ENCODE measurements at regions not wholly inside any gene's neighbourhood (a gene's known extent, or its start where the extent isn't known, plus 50 kb on each side); places are given as distances from the start of the nearest gene placed in this dataset.
A peak's percentile ranks its signal among the peaks of the same experiment; 100 is the strongest.

- H3K9me3 ChIP-seq (ENCODE audit: insufficient read depth, low read length), result peaks cover 37% of the 10 kb centered on the region
- no peak overlapping the region for H3K9ac ChIP-seq (ENCODE audit: insufficient read length, low read depth)
- no peaks in the 10 kb centered on the region for H3K4me1 ChIP-seq (ENCODE audit: insufficient read depth, insufficient read length)
- H3K36me3 ChIP-seq (ENCODE audit: insufficient read depth, insufficient read length, low read length), result no peaks in the 10 kb centered on the region
- no peak for DNase-seq (ENCODE audit: low read depth, low spot score)
- H3K4me3 ChIP-seq (ENCODE audit: insufficient read length, low read depth), result no peak overlapping the region
- TF ChIP-seq YY1 (IDR thresholded peaks at IDR 0.05; ENCODE audit: insufficient read depth, insufficient read length) (no peak), SUZ12 (IDR thresholded peaks at IDR 0.05; ENCODE audit: extremely low read depth, insufficient read depth, insufficient read length) (no peak), ZNF274 (IDR thresholded peaks at IDR 0.05; ENCODE audit: low read depth, low read length) (no peak)
- no peaks in the 10 kb centered on the region for H3K27me3 ChIP-seq (ENCODE audit: insufficient read depth, insufficient read length)
Measured at GRCh38 chr21:19547951-19548840, 1144.6 kb upstream of the TMPRSS15 start.

GRCh38 chr21:19553919-19554615 lies 1150.5 kb upstream of the TMPRSS15 start:
- H3K9ac ChIP-seq (ENCODE audit: insufficient read length, low read depth), result no peak overlapping the region
- no peak overlapping the region for H3K4me3 ChIP-seq (ENCODE audit: insufficient read length, low read depth)
- no peaks in the 10 kb centered on the region for H3K36me3 ChIP-seq (ENCODE audit: insufficient read depth, insufficient read length, low read length)
- TF ChIP-seq YY1 (IDR thresholded peaks at IDR 0.05; ENCODE audit: insufficient read depth, insufficient read length) (no peak), SUZ12 (IDR thresholded peaks at IDR 0.05; ENCODE audit: extremely low read depth, insufficient read depth, insufficient read length) (no peak), ZNF274 (IDR thresholded peaks at IDR 0.05; ENCODE audit: low read depth, low read length) (no peak)
- peak; percentile 70 for DNase-seq (ENCODE audit: low read depth, low spot score)
- H3K4me1 ChIP-seq (ENCODE audit: insufficient read depth, insufficient read length), result no peaks in the 10 kb centered on the region
- peaks cover 12% of the 10 kb centered on the region for H3K9me3 ChIP-seq (ENCODE audit: insufficient read depth, low read length)
- no peaks in the 10 kb centered on the region for H3K27me3 ChIP-seq (ENCODE audit: insufficient read depth, insufficient read length)

- Histone ChIP-seq H3K9me3 (ENCODE audit: insufficient read depth, low read length) (peaks cover 6% of the 10 kb centered on the region), H3K4me3 (ENCODE audit: insufficient read length, low read depth) (no peak overlapping the region), H3K4me1 (ENCODE audit: insufficient read depth, insufficient read length) (no peaks in the 10 kb centered on the region), H3K36me3 (ENCODE audit: insufficient read depth, insufficient read length, low read length) (no peaks in the 10 kb centered on the region), H3K9ac (ENCODE audit: insufficient read length, low read depth) (no peak overlapping the region), H3K27me3 (ENCODE audit: insufficient read depth, insufficient read length) (no peaks in the 10 kb centered on the region)
- no peak for DNase-seq (ENCODE audit: low read depth, low spot score)
- TF ChIP-seq ZNF274 (IDR thresholded peaks at IDR 0.05; ENCODE audit: low read depth, low read length), result no peak
- no peak for TF ChIP-seq YY1 (IDR thresholded peaks at IDR 0.05; ENCODE audit: insufficient read depth, insufficient read length)
- no peak for TF ChIP-seq SUZ12 (IDR thresholded peaks at IDR 0.05; ENCODE audit: extremely low read depth, insufficient read depth, insufficient read length)
Measured at GRCh38 chr21:19557046-19557445, 1153.5 kb upstream of the TMPRSS15 start.

- TF ChIP-seq SUZ12 (IDR thresholded peaks at IDR 0.05; ENCODE audit: extremely low read depth, insufficient read depth, insufficient read length) (no peak), ZNF274 (IDR thresholded peaks at IDR 0.05; ENCODE audit: low read depth, low read length) (no peak), YY1 (IDR thresholded peaks at IDR 0.05; ENCODE audit: insufficient read depth, insufficient read length) (no peak)
- H3K4me1 ChIP-seq (ENCODE audit: insufficient read depth, insufficient read length), result no peaks in the 10 kb centered on the region
- H3K27me3 ChIP-seq (ENCODE audit: insufficient read depth, insufficient read length), result no peaks in the 10 kb centered on the region
- no peak overlapping the region for H3K9ac ChIP-seq (ENCODE audit: insufficient read length, low read depth)
- 0 out of 2 replicates have a peak, but pooled peaks cover 4% of the 10 kb centered on the region for H3K9me3 ChIP-seq (ENCODE audit: insufficient read depth, low read length)
- DNase-seq (ENCODE audit: low read depth, low spot score), result no peak
- no peaks in the 10 kb centered on the region for H3K36me3 ChIP-seq (ENCODE audit: insufficient read depth, insufficient read length, low read length)
- no peak overlapping the region for H3K4me3 ChIP-seq (ENCODE audit: insufficient read length, low read depth)
Measured at GRCh38 chr21:19557488-19557887, 1153.9 kb upstream of the TMPRSS15 start.

GRCh38 chr21:19565587-19565986 lies 1162.0 kb upstream of the TMPRSS15 start:
- no peak for DNase-seq (ENCODE audit: low read depth, low spot score)
- no peaks in the 10 kb centered on the region for H3K36me3 ChIP-seq (ENCODE audit: insufficient read depth, insufficient read length, low read length)
- no peak overlapping the region for H3K4me3 ChIP-seq (ENCODE audit: insufficient read length, low read depth)
- H3K27me3 ChIP-seq (ENCODE audit: insufficient read depth, insufficient read length), result no peaks in the 10 kb centered on the region
- no peak overlapping the region for H3K9ac ChIP-seq (ENCODE audit: insufficient read length, low read depth)
- TF ChIP-seq YY1 (IDR thresholded peaks at IDR 0.05; ENCODE audit: insufficient read depth, insufficient read length) (no peak), ZNF274 (IDR thresholded peaks at IDR 0.05; ENCODE audit: low read depth, low read length) (no peak), SUZ12 (IDR thresholded peaks at IDR 0.05; ENCODE audit: extremely low read depth, insufficient read depth, insufficient read length) (no peak)
- H3K9me3 ChIP-seq (ENCODE audit: insufficient read depth, low read length), result no peaks in the 10 kb centered on the region
- no peaks in the 10 kb centered on the region for H3K4me1 ChIP-seq (ENCODE audit: insufficient read depth, insufficient read length)

GRCh38 chr21:19566975-19567374 lies 1163.4 kb upstream of the TMPRSS15 start:
- TF ChIP-seq ZNF274 (IDR thresholded peaks at IDR 0.05; ENCODE audit: low read depth, low read length) (no peak), YY1 (IDR thresholded peaks at IDR 0.05; ENCODE audit: insufficient read depth, insufficient read length) (no peak), SUZ12 (IDR thresholded peaks at IDR 0.05; ENCODE audit: extremely low read depth, insufficient read depth, insufficient read length) (no peak)
- DNase-seq (ENCODE audit: low read depth, low spot score), result no peak
- no peak overlapping the region for H3K9ac ChIP-seq (ENCODE audit: insufficient read length, low read depth)
- H3K4me1 ChIP-seq (ENCODE audit: insufficient read depth, insufficient read length), result no peaks in the 10 kb centered on the region
- H3K36me3 ChIP-seq (ENCODE audit: insufficient read depth, insufficient read length, low read length), result no peaks in the 10 kb centered on the region
- H3K4me3 ChIP-seq (ENCODE audit: insufficient read length, low read depth), result no peak overlapping the region
- no peaks in the 10 kb centered on the region for H3K9me3 ChIP-seq (ENCODE audit: insufficient read depth, low read length)
- H3K27me3 ChIP-seq (ENCODE audit: insufficient read depth, insufficient read length), result no peaks in the 10 kb centered on the region

GRCh38 chr21:19577381-19577780 lies 1173.8 kb upstream of the TMPRSS15 start:
- no peak overlapping the region for H3K4me3 ChIP-seq (ENCODE audit: insufficient read length, low read depth)
- H3K9ac ChIP-seq (ENCODE audit: insufficient read length, low read depth), result no peak overlapping the region
- H3K9me3 ChIP-seq (ENCODE audit: insufficient read depth, low read length), result no peaks in the 10 kb centered on the region
- H3K4me1 ChIP-seq (ENCODE audit: insufficient read depth, insufficient read length), result no peaks in the 10 kb centered on the region
- H3K36me3 ChIP-seq (ENCODE audit: insufficient read depth, insufficient read length, low read length), result no peaks in the 10 kb centered on the region
- no peaks in the 10 kb centered on the region for H3K27me3 ChIP-seq (ENCODE audit: insufficient read depth, insufficient read length)
- TF ChIP-seq SUZ12 (IDR thresholded peaks at IDR 0.05; ENCODE audit: extremely low read depth, insufficient read depth, insufficient read length) (no peak), YY1 (IDR thresholded peaks at IDR 0.05; ENCODE audit: insufficient read depth, insufficient read length) (no peak), ZNF274 (IDR thresholded peaks at IDR 0.05; ENCODE audit: low read depth, low read length) (no peak)
- no peak for DNase-seq (ENCODE audit: low read depth, low spot score)

Measured in NT2/D1 (cell line).